Neural progenitor cell (in vitro differentiated cells): ENCODE measurements at regions not wholly inside any gene's neighbourhood (a gene's known extent, or its start where the extent isn't known, plus 50 kb on each side); places are given as distances from the start of the nearest gene placed in this dataset.

Source experiments
- EZH2phosphoT487 ChIP-seq: fragments of 200-600 bp; sonication (generic); IDR thresholded peaks from 2 replicates; pipeline ENCODE4 v1.6.1; 2017; ENCODE audit warnings: antibody characterized with exemption
- TF ChIP-seq, protein P1 (sequence below): fragments of 200-600 bp; sonication (generic); IDR thresholded peaks from 2 replicates; pipeline ENCODE4 v1.5.1; 2017; ENCODE audit warnings: antibody characterized with exemption, mild to moderate bottlenecking

GRCh38 chr4:22906045-22906444 is 213.3 kb downstream of the GBA3 start:
- TF ChIP-seq, protein P1, sequence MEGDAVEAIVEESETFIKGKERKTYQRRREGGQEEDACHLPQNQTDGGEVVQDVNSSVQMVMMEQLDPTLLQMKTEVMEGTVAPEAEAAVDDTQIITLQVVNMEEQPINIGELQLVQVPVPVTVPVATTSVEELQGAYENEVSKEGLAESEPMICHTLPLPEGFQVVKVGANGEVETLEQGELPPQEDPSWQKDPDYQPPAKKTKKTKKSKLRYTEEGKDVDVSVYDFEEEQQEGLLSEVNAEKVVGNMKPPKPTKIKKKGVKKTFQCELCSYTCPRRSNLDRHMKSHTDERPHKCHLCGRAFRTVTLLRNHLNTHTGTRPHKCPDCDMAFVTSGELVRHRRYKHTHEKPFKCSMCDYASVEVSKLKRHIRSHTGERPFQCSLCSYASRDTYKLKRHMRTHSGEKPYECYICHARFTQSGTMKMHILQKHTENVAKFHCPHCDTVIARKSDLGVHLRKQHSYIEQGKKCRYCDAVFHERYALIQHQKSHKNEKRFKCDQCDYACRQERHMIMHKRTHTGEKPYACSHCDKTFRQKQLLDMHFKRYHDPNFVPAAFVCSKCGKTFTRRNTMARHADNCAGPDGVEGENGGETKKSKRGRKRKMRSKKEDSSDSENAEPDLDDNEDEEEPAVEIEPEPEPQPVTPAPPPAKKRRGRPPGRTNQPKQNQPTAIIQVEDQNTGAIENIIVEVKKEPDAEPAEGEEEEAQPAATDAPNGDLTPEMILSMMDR, result no peak
- no peak for TF ChIP-seq EZH2phosphoT487
